Neural progenitor cell (in vitro differentiated cells): ENCODE measurements at regions not wholly inside any gene's neighbourhood (a gene's known extent, or its start where the extent isn't known, plus 50 kb on each side); places are given as distances from the start of the nearest gene placed in this dataset. TPM values are rescaled to one million over a fixed set of nuclear protein-coding genes. Genes with fewer than 3 reads are reported as not detected.

Experiments
- DNase-seq: peaks from one replicate; pipeline ENCODE4 v3.0.0-alpha.2; 2016; ENCODE audit warnings: low spot score
- H2AFZ ChIP-seq: fragments of 200-600 bp; sonication (generic); replicated peaks from 2 replicates; pipeline ENCODE4 v1.6.1; 2016; ENCODE audit warnings: antibody characterized with exemption
- H3F3A ChIP-seq: fragments of 200-600 bp; sonication (generic); 2 replicates; pipeline ENCODE4 v1.6.1; 2016; ENCODE audit warnings: antibody characterized with exemption, low read depth
- H3K27ac ChIP-seq: fragments of 200-600 bp; sonication (generic); 2 replicates; pipeline ENCODE4 v1.5.1; 2016; ENCODE audit warnings: mild to moderate bottlenecking
- H3K27me3 ChIP-seq: fragments of 200-600 bp; sonication (generic); 2 replicates; pipeline ENCODE4 v1.6.1; 2016; ENCODE audit warnings: mild to moderate bottlenecking, moderate library complexity
- H3K36me3 ChIP-seq: fragments of 200-600 bp; sonication (generic); 2 replicates; pipeline ENCODE4 v1.5.1; 2016
- H3K4me1 ChIP-seq: fragments of 200-600 bp; sonication (generic); 2 replicates; pipeline ENCODE4 v1.6.1; 2016; ENCODE audit warnings: mixed run types
- H3K4me2 ChIP-seq: fragments of 200-600 bp; sonication (generic); 2 replicates; pipeline ENCODE4 v1.6.1; 2016
- H3K4me3 ChIP-seq: fragments of 200-600 bp; sonication (generic); 2 replicates; pipeline ENCODE4 v1.5.1; 2016
- H3K79me2 ChIP-seq: fragments of 200-600 bp; sonication (generic); 2 replicates; pipeline ENCODE4 v1.6.1; 2016; ENCODE audit warnings: low read depth
- H3K9ac ChIP-seq: fragments of 200-600 bp; sonication (generic); 2 replicates; pipeline ENCODE4 v1.6.1; 2016
- H3K9me3 ChIP-seq: fragments of 200-600 bp; sonication (generic); 2 replicates; pipeline ENCODE4 v1.5.1; 2016; ENCODE audit warnings: low read depth
- H4K20me1 ChIP-seq: fragments of 200-600 bp; sonication (generic); 2 replicates; pipeline ENCODE4 v1.6.1; 2016; ENCODE audit warnings: low read depth
- H3K27ac Mint-ChIP-seq: 3 replicates; pipeline ENCODE4 v1.8.0; 2021; ENCODE audit warnings: mixed read lengths
- H3K27me3 Mint-ChIP-seq: 2 replicates; pipeline ENCODE4 v1.8.0; 2022; ENCODE audit warnings: low read depth, mild to moderate bottlenecking, inconsistent platforms, moderate library complexity, mixed read lengths; ENCODE audit not compliant: insufficient read depth
- H3K36me3 Mint-ChIP-seq: 3 replicates; pipeline ENCODE4 v1.8.0; 2021; ENCODE audit warnings: mixed read lengths
- H3K4me1 Mint-ChIP-seq: 3 replicates; pipeline ENCODE4 v1.8.0; 2021; ENCODE audit warnings: mixed read lengths
- H3K4me3 Mint-ChIP-seq: 3 replicates; pipeline ENCODE4 v1.8.0; 2021; ENCODE audit warnings: mild to moderate bottlenecking, moderate library complexity, mixed read lengths
- H3K9me3 Mint-ChIP-seq: 3 replicates; pipeline ENCODE4 v1.8.0; 2020; ENCODE audit warnings: mixed read lengths
- CTCF ChIP-seq: fragments of 200-600 bp; sonication (generic); IDR thresholded peaks from 2 replicates; pipeline ENCODE4 v1.5.1; 2017; ENCODE audit warnings: antibody characterized with exemption, mild to moderate bottlenecking
- EZH2 ChIP-seq: fragments of 200-600 bp; sonication (generic); IDR thresholded peaks from 2 replicates; pipeline ENCODE4 v1.6.1; 2017; ENCODE audit warnings: antibody characterized with exemption, mild to moderate bottlenecking, moderate library complexity
- EZH2phosphoT487 ChIP-seq: fragments of 200-600 bp; sonication (generic); IDR thresholded peaks from 2 replicates; pipeline ENCODE4 v1.6.1; 2017; ENCODE audit warnings: antibody characterized with exemption
- small RNA-seq: library from RNA; depleted of rRNA; stranded (forward); fragments of <200 nt; gene quantifications from one replicate; pipeline ENCODE3, GENCODE V24; 2015

- no peak overlapping the region for H3K27ac Mint-ChIP-seq
- no peaks in the 10 kb centered on the region for H3K4me1 ChIP-seq
- no peaks in the 10 kb centered on the region for H3F3A ChIP-seq
- no peaks in the 10 kb centered on the region for H3K9me3 ChIP-seq
- no peak overlapping the region for H2AFZ ChIP-seq
- H3K9ac ChIP-seq: no peak overlapping the region
- no peaks in the 10 kb centered on the region for H3K36me3 ChIP-seq
- H3K4me2 ChIP-seq: no peak overlapping the region
- H3K4me1 Mint-ChIP-seq: no peaks in the 10 kb centered on the region
- no peaks in the 10 kb centered on the region for H3K79me2 ChIP-seq
- no peaks in the 10 kb centered on the region for H3K36me3 Mint-ChIP-seq
- no peaks in the 10 kb centered on the region for H3K27me3 Mint-ChIP-seq
- TF ChIP-seq EZH2 (no peak), CTCF (no peak), EZH2phosphoT487 (no peak)
- no peak for DNase-seq
- H3K9me3 Mint-ChIP-seq: no peaks in the 10 kb centered on the region
- H3K4me3 ChIP-seq: no peak overlapping the region
- no peaks in the 10 kb centered on the region for H4K20me1 ChIP-seq
- H3K27me3 ChIP-seq: no peaks in the 10 kb centered on the region
- H3K4me3 Mint-ChIP-seq: no peak overlapping the region
- H3K27ac ChIP-seq: no peak overlapping the region
Observed at GRCh38 chr1:219666242-219666641, 53.3 kb upstream of the ZC3H11B start.

GRCh38 chr1:219665089-219665488 is 52.2 kb upstream of the ZC3H11B start:
- H3K27ac Mint-ChIP-seq: no peak overlapping the region
- H3K9me3 Mint-ChIP-seq: no peaks in the 10 kb centered on the region
- no peak overlapping the region for H3K9ac ChIP-seq
- H3K4me3 Mint-ChIP-seq: no peak overlapping the region
- H3K27ac ChIP-seq: no peak overlapping the region
- H3K4me1 ChIP-seq: peaks cover 6% of the 10 kb centered on the region
- H3K36me3 Mint-ChIP-seq: no peaks in the 10 kb centered on the region
- H2AFZ ChIP-seq: no peak overlapping the region
- TF ChIP-seq EZH2: no peak
- H3K27me3 Mint-ChIP-seq: no peaks in the 10 kb centered on the region
- H3K36me3 ChIP-seq: no peaks in the 10 kb centered on the region
- H3K4me1 Mint-ChIP-seq: peaks cover 8% of the 10 kb centered on the region
- no peak overlapping the region for H3K4me2 ChIP-seq
- H3K9me3 ChIP-seq: no peaks in the 10 kb centered on the region
- no peak for DNase-seq
- no peaks in the 10 kb centered on the region for H4K20me1 ChIP-seq
- H3K4me3 ChIP-seq: no peak overlapping the region
- H3K79me2 ChIP-seq: no peaks in the 10 kb centered on the region
- H3F3A ChIP-seq: no peaks in the 10 kb centered on the region
- H3K27me3 ChIP-seq: no peaks in the 10 kb centered on the region

- Histone ChIP-seq H3F3A (no peaks in the 10 kb centered on the region), H3K27ac (no peak overlapping the region), H4K20me1 (no peaks in the 10 kb centered on the region), H3K4me2 (no peak overlapping the region), H3K36me3 (no peaks in the 10 kb centered on the region), H3K79me2 (no peaks in the 10 kb centered on the region), H3K4me1 (peaks cover 12% of the 10 kb centered on the region), H2AFZ (no peak overlapping the region), H3K27me3 (no peaks in the 10 kb centered on the region), H3K9ac (no peak overlapping the region), H3K9me3 (no peaks in the 10 kb centered on the region), H3K4me3 (no peak overlapping the region)
- peaks cover 15% of the 10 kb centered on the region for H3K4me1 Mint-ChIP-seq
- H3K27ac Mint-ChIP-seq: no peak overlapping the region
- peaks cover 2% of the 10 kb centered on the region for H3K27me3 Mint-ChIP-seq
- TF ChIP-seq EZH2phosphoT487: no peak
- no peak for TF ChIP-seq CTCF
- TF ChIP-seq EZH2: no peak
- H3K9me3 Mint-ChIP-seq: no peaks in the 10 kb centered on the region
- no peak overlapping the region for H3K4me3 Mint-ChIP-seq
- DNase-seq: no peak
- H3K36me3 Mint-ChIP-seq: no peaks in the 10 kb centered on the region
Observed at GRCh38 chr1:219664310-219665029, 51.6 kb upstream of the ZC3H11B start.

Small RNAs in the stretch of these regions (small RNA-seq; reads per million reads assigned to genes)
- not detected for gene RNA5SP76
